Left lung (tissue), 4 donors: ENCODE measurements at regions not wholly inside any gene's neighbourhood (a gene's known extent, or its start where the extent isn't known, plus 50 kb on each side); places are given as distances from the start of the nearest gene placed in this dataset.

ENCODE experiments used
- ATAC-seq: fragments of 200-7000 bp; cut with Tn5 transposase; one replicate; pipeline ENCODE4 v1.9.1; 2020; ENCODE audit warnings: moderate library complexity
- DNase-seq, 4 donors: peaks; one replicate each; pipeline ENCODE4 v3.0.0-alpha.2; 2013 to 2020
- H3K27ac ChIP-seq, 2 donors: fragments of 200-600 bp; sonication (generic) in 1 of 2; one replicate each; pipeline versions ENCODE4 v1.5.0 to v1.8.0; 2020 to 2021
- H3K27me3 ChIP-seq, 2 donors: fragments of 200-600 bp; sonication (generic) in 1 of 2; one replicate each; pipeline versions ENCODE4 v1.5.0 to v1.8.0; 2020 to 2021
- H3K36me3 ChIP-seq, 2 donors: fragments of 200-600 bp; sonication (generic) in 1 of 2; one replicate each; pipeline versions ENCODE4 v1.5.0 to v1.8.0; 2020 to 2021
- H3K4me1 ChIP-seq, 2 donors: fragments of 200-600 bp; one replicate each; pipeline ENCODE4 v1.8.0; 2021
- H3K4me3 ChIP-seq, 2 donors: fragments of 200-600 bp; sonication (generic) in 1 of 2; one replicate each; pipeline versions ENCODE4 v1.5.0 to v1.8.0; 2020 to 2021; ENCODE audit warnings: mild to moderate bottlenecking in 1 of 2
- H3K9me3 ChIP-seq, 2 donors: fragments of 200-600 bp; sonication (generic) in 1 of 2; one replicate each; pipeline versions ENCODE4 v1.5.0 to v1.8.0; 2020 to 2021
- intact Hi-C, 2 donors: fragments of 100-400 bp; cut with DNase I; formaldehyde crosslinking; loops; one replicate each; pipeline versions ENCODE4 v1.11.2 to v1.14.2; 2022
- TF ChIP-seq, protein P1 (sequence below), 2 donors: fragments of 200-600 bp; sonication (generic) in 1 of 2; IDR thresholded peaks; one replicate each; pipeline versions ENCODE4 v1.5.0 to v1.8.0; 2021; ENCODE audit warnings: antibody characterized with exemption in 2 of 2
- donor health status: DM: no; HTN: yes; CAD: no.
- donor health status: DM: no; HTN: no; CAD: no.

DNA sequence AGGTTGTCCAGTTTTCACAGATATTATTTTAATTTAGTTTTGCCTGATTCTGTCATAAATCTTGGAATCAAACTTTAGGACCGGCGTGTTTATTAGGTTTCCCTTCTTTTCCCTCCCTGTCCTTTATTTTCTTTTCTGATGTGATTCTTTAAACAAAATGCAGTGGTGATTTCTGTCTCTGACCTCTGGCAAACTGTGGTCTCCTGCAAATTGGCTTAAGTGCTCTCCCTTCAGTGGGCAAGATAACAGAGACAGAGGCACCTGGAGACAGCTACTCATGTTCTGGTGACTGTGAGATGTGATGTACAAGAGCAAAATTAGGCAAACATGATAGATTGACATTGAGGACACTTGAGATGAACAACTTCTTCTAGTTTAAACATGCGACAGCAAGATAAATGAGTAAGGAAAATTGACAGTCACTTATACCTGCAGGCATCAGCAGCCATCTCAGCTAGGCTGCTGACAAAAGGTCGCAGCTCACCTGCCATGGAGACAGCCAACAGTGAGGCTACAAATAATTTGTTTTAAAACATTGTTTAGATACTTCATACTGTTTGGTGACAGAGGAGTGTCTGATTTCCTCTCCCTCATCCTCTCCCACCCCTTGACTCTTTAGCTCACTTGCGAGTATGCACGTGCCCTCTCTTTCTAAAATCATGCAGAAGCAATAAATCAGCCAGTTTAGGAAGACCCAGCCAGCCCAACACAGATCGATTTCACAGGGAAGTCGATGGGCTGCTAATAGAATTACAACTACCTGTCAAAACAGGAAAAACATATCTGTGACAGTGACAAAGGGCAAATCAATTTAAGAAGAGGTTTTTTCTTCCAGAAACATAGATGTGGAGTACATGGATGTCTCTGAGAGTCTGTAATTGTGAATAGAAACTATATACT is 63.4 kb upstream of the MAP3K7 start:
- Histone ChIP-seq H3K27ac (no peak overlapping the region), H3K4me1 (no peaks in the 10 kb centered on the region), H3K4me3 (no peak overlapping the region), H3K36me3 (no peaks in the 10 kb centered on the region), H3K27me3 (no peaks in the 10 kb centered on the region), H3K9me3 (no peaks in the 10 kb centered on the region)
- TF ChIP-seq, protein P1, sequence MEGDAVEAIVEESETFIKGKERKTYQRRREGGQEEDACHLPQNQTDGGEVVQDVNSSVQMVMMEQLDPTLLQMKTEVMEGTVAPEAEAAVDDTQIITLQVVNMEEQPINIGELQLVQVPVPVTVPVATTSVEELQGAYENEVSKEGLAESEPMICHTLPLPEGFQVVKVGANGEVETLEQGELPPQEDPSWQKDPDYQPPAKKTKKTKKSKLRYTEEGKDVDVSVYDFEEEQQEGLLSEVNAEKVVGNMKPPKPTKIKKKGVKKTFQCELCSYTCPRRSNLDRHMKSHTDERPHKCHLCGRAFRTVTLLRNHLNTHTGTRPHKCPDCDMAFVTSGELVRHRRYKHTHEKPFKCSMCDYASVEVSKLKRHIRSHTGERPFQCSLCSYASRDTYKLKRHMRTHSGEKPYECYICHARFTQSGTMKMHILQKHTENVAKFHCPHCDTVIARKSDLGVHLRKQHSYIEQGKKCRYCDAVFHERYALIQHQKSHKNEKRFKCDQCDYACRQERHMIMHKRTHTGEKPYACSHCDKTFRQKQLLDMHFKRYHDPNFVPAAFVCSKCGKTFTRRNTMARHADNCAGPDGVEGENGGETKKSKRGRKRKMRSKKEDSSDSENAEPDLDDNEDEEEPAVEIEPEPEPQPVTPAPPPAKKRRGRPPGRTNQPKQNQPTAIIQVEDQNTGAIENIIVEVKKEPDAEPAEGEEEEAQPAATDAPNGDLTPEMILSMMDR (IDR thresholded peaks at IDR 0.05), result no peak
- no peak for DNase-seq
- no peak for ATAC-seq
- intact Hi-C loops, result no loop called here

DNA sequence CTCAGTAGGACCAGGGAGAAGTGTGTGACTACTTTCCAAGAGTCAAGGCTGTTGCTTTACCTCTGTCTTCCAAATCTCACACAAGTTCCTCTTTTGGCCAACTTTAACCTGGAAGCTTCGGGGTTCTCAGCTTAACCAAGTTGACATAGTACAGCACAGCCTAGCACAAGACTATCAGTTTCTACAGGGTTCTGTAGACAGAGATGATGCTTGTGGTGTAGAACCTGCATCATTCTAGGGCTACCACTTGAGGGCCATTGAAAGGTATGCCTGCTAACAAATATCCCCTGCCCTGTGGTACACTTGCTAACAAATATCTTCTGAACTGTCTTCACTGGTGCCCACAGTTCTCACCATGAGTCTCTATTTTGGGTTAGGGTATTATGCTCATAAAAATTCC is 62.0 kb upstream of the MAP3K7 start:
- no peaks in the 10 kb centered on the region for H3K27me3 ChIP-seq
- no peaks in the 10 kb centered on the region for H3K9me3 ChIP-seq
- no peaks in the 10 kb centered on the region for H3K36me3 ChIP-seq
- no peaks in the 10 kb centered on the region for H3K4me1 ChIP-seq
- no peak overlapping the region for H3K4me3 ChIP-seq
- DNase-seq, result no peak
- intact Hi-C loops, result no loop called here
- ATAC-seq, result no peak
- TF ChIP-seq, protein P1 (IDR thresholded peaks at IDR 0.05), result no peak
- no peak overlapping the region for H3K27ac ChIP-seq

DNA sequence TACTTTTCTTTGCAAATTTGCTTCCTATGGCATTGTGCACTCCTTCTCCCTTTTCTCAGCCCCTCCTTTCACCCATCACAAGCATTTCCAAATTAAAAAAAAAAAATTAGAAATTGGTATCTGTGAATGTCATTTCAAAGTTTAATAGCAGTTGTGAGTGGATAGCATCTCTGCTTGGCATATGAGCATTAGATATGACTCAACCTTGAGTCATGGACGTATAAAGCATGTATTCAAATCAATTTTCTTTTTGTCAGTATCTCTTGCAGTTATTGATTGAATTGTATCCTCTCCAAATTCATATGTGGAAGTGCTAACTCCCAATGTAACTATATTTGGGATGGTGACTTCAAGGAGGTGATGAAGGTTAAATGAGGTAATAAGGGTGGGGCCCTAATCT is 60.1 kb upstream of the MAP3K7 start:
- Histone ChIP-seq H3K27ac (no peak overlapping the region), H3K9me3 (no peaks in the 10 kb centered on the region), H3K4me1 (no peaks in the 10 kb centered on the region), H3K27me3 (no peaks in the 10 kb centered on the region), H3K4me3 (no peak overlapping the region), H3K36me3 (no peaks in the 10 kb centered on the region)
- DNase-seq, result no peak
- TF ChIP-seq, protein P1 (IDR thresholded peaks at IDR 0.05), result no peak
- no peak for ATAC-seq
- intact Hi-C loops, result no loop called here

DNA sequence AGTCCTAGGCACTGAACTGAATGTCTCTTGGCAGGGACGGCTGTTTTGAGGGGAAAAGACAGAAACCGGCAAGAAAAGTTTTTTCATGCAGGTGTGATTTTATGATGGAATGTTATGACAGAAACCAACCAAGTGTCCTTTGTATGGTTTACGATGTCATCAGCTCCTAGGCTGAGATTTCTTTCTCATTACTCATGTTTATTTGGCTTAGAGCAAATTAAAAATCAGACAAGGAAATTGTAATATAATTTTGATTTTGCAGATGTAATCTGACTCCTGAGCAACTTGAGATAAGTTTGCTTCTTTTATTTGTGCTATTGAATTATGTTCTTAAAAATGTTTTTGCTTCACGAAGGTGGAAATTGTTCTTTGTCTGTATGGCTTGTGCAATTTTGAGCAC is 58.8 kb upstream of the MAP3K7 start:
- no peak for ATAC-seq
- TF ChIP-seq, protein P1 (IDR thresholded peaks at IDR 0.05), result no peak

DNA sequence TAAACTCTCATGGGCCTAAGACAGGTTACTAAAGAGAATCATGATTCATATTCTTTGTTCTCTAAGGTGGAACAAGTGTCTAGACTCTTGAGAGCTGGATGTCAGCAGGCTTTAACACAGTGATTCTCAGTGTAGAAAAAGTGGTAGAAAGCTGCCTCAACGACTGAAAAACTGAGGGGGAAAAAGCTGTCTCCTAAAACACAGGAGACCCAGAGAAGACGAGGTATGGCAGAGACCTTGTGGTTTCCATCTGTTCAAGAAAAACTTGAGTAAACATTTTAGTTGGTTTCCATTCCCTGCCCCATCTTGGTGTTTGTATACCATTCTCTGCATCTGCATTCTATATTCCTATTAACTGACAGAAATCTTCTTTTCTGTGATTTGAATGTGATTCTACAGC is 57.6 kb upstream of the MAP3K7 start:
- H3K27ac ChIP-seq, result no peak overlapping the region
- no peaks in the 10 kb centered on the region for H3K27me3 ChIP-seq
- H3K4me3 ChIP-seq, result no peak overlapping the region
- H3K36me3 ChIP-seq, result no peaks in the 10 kb centered on the region
- intact Hi-C loops, result no loop called here
- DNase-seq, result no peak
- ATAC-seq, result no peak
- H3K9me3 ChIP-seq, result no peaks in the 10 kb centered on the region
- TF ChIP-seq, protein P1 (IDR thresholded peaks at IDR 0.05), result no peak
- no peaks in the 10 kb centered on the region for H3K4me1 ChIP-seq

More for the DNA sequence above, 58.8 kb upstream of the MAP3K7 start:
- H3K36me3 ChIP-seq, result no peaks in the 10 kb centered on the region
- no peaks in the 10 kb centered on the region for H3K9me3 ChIP-seq
- no peak overlapping the region for H3K27ac ChIP-seq
- no peaks in the 10 kb centered on the region for H3K4me1 ChIP-seq
- no peak overlapping the region for H3K4me3 ChIP-seq
- DNase-seq, result no peak
- intact Hi-C loops, result no loop called here
- no peaks in the 10 kb centered on the region for H3K27me3 ChIP-seq
